Hepatocyte (in vitro differentiated cells): ENCODE measurements at regions not wholly inside any gene's neighbourhood (a gene's known extent, or its start where the extent isn't known, plus 50 kb on each side); places are given as distances from the start of the nearest gene placed in this dataset.

Experiments
- CTCF ChIP-seq: fragments of 200-600 bp; sonication (generic); IDR thresholded peaks from 2 replicates; pipeline ENCODE4 v1.5.1; 2016; ENCODE audit warnings: antibody characterized with exemption, mild to moderate bottlenecking; ENCODE audit not compliant: poor library complexity
- EZH2 ChIP-seq: fragments of 200-600 bp; sonication (generic); IDR thresholded peaks from 2 replicates; pipeline ENCODE4 v1.6.1; 2016; ENCODE audit warnings: antibody characterized with exemption, mild to moderate bottlenecking, borderline replicate concordance
- EZH2phosphoT487 ChIP-seq: fragments of 200-600 bp; sonication (generic); IDR thresholded peaks from one replicate; pipeline ENCODE4 v1.6.1; 2018; ENCODE audit warnings: antibody characterized with exemption, mild to moderate bottlenecking, low read depth, moderate library complexity; ENCODE audit not compliant: unreplicated experiment, severe bottlenecking

- TF ChIP-seq CTCF, result no peak
- TF ChIP-seq EZH2, result no peak
- TF ChIP-seq EZH2phosphoT487, result no peak
These were observed 133.2 kb upstream of the CACNA1E start for GRCh38 chr1:181350131-181350530.
